Skeletal muscle tissue (tissue), 3 donors: ENCODE measurements at regions not wholly inside any gene's neighbourhood (a gene's known extent, or its start where the extent isn't known, plus 50 kb on each side); places are given as distances from the start of the nearest gene placed in this dataset.
"Not testable (repeated sequence)": the region's sequence is repeated elsewhere in the genome, so short reads cannot be mapped to it uniquely, and the experiment has no call there.

Experiments
- H3K27ac ChIP-seq: one replicate; pipeline ENCODE4 v1.7.0; 2013; ENCODE audit warnings: mild to moderate bottlenecking, low read depth, low read length, inconsistent platforms
- H3K27me3 ChIP-seq, 3 donors: one replicate each; pipeline ENCODE4 v1.7.0; 2013; ENCODE audit warnings: low read length in 3 of 3; ENCODE audit not compliant: control insufficient read depth in 3 of 3, insufficient read depth in 3 of 3
- H3K36me3 ChIP-seq, 3 donors: one replicate each; pipeline ENCODE4 v1.7.0; 2013; ENCODE audit warnings: low read length in 3 of 3; ENCODE audit not compliant: control insufficient read depth in 3 of 3, insufficient read depth in 3 of 3
- H3K4me1 ChIP-seq, 3 donors: one replicate each; pipeline ENCODE4 v1.7.0; 2013; ENCODE audit warnings: low read length in 3 of 3, mild to moderate bottlenecking in 3 of 3; ENCODE audit not compliant: control insufficient read depth in 3 of 3, insufficient read depth in 3 of 3
- H3K4me3 ChIP-seq, 3 donors: one replicate each; pipeline ENCODE4 v1.7.0; 2013; ENCODE audit warnings: low read length in 3 of 3
- H3K9ac ChIP-seq, 3 donors: one replicate each; pipeline ENCODE4 v1.7.0; 2013; ENCODE audit warnings: low read length in 3 of 3, mild to moderate bottlenecking in 3 of 3, moderate library complexity in 2 of 3, low read depth in 1 of 3
- H3K9me3 ChIP-seq, 3 donors: one replicate each; pipeline ENCODE4 v1.7.0; 2013; ENCODE audit warnings: low read length in 3 of 3; ENCODE audit not compliant: control insufficient read depth in 3 of 3
- donor health status: Osteomylitis.

- no peaks in the 10 kb centered on the region for H3K36me3 ChIP-seq
- H3K9me3 ChIP-seq = no peaks in the 10 kb centered on the region
- H3K27ac ChIP-seq = no peak overlapping the region
Observed at GRCh38 chr3:4158329-4158728, 144.8 kb upstream of the SETMAR start.

GRCh38 chr3:4162096-4162495, 141.1 kb upstream of the SETMAR start:
- H3K27me3 ChIP-seq = no peaks in the 10 kb centered on the region
- H3K36me3 ChIP-seq = no peaks in the 10 kb centered on the region
- H3K4me3 ChIP-seq = no peak overlapping the region
- H3K9me3 ChIP-seq = no peaks in the 10 kb centered on the region
- no peak overlapping the region for H3K9ac ChIP-seq
- H3K27ac ChIP-seq = no peak overlapping the region
- no peaks in the 10 kb centered on the region for H3K4me1 ChIP-seq

More at GRCh38 chr3:4158329-4158728, 144.8 kb upstream of the SETMAR start:
- H3K27me3 ChIP-seq = no peaks in the 10 kb centered on the region
- no peak overlapping the region for H3K9ac ChIP-seq
- no peaks in the 10 kb centered on the region for H3K4me1 ChIP-seq
- H3K4me3 ChIP-seq = no peak overlapping the region

DNA sequence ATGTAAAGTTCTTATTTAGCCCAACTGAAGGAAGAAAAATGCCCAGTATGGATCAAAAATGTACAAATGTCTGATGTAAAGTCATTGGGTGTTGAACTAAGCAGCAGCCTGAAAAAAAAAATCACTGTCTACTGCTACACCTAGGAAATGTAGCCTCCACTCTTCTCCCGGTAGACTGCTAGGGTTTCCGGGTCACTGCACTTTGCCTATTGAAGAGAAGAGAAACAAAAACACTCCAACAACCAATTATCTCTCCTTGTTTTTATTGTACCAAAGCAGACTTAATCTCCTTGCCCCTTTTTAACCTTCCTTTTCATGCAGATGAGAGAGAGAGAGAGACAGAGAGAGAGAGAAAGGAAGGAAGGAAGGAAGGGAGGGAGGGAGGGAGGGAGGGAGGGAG, 140.2 kb upstream of the SETMAR start:
- no peak overlapping the region for H3K27ac ChIP-seq
- H3K27me3 ChIP-seq = no peaks in the 10 kb centered on the region
- H3K9ac ChIP-seq = no peak overlapping the region
- no peak overlapping the region for H3K4me3 ChIP-seq
- no peaks in the 10 kb centered on the region for H3K36me3 ChIP-seq
- no peaks in the 10 kb centered on the region for H3K4me1 ChIP-seq
- H3K9me3 ChIP-seq = no peaks in the 10 kb centered on the region

GRCh38 chr3:4166540-4166939, 136.6 kb upstream of the SETMAR start:
- H3K27ac ChIP-seq = no peak overlapping the region
- H3K9ac ChIP-seq = no peak overlapping the region
- H3K9me3 ChIP-seq = no peaks in the 10 kb centered on the region
- H3K27me3 ChIP-seq = no peaks in the 10 kb centered on the region
- H3K36me3 ChIP-seq = no peaks in the 10 kb centered on the region
- no peak overlapping the region for H3K4me3 ChIP-seq
- no peaks in the 10 kb centered on the region for H3K4me1 ChIP-seq

DNA sequence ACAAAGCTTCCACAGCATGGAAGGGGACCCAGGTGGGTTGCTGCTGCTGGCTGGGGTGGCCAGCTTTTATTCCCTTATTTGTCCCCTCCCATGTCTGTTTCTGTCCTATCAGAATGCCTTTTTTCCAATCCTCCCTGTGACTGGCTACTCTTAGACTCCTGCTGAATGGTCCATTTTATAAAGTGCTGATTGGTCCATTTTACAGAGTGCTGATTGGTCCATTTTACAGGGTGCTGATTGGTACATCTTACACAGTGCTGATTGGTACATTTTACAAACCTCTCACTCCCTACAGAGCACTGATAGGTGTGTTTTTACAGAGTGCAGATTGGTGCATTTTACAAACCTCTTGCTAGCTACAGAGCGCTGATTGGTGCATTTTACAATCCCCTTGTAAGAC, 135.9 kb upstream of the SETMAR start:
- H3K4me1 ChIP-seq, H3K27me3 ChIP-seq, H3K36me3 ChIP-seq, H3K9ac ChIP-seq, H3K4me3 ChIP-seq, H3K9me3 ChIP-seq, H3K27ac ChIP-seq: not testable (repeated sequence)

GRCh38 chr3:4174791-4175190, 128.4 kb upstream of the SETMAR start:
- Histone ChIP-seq H3K9ac (no peak overlapping the region), H3K4me1 (no peaks in the 10 kb centered on the region), H3K27ac (no peak overlapping the region), H3K4me3 (no peak overlapping the region), H3K9me3 (no peaks in the 10 kb centered on the region), H3K27me3 (no peaks in the 10 kb centered on the region), H3K36me3 (no peaks in the 10 kb centered on the region)

DNA sequence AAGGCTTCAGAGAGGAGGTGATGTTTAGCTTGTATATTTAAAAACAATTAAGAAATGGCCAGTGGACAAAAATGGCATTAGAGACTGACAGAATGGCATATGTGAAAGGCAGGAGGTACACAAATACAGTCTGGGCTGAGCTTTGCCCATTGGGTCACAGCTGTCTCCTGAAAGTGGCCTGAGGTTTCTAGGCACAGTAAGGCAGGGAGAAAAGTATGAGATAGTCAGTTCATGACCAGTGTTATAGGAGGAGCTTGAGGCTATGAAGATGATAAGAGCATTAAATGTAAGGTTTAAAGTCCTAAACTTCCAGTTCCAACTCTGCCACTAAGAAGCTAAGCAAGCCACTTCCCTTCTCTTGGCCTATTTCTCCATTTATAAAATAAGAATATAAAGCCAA, 111.2 kb upstream of the SETMAR start:
- Histone ChIP-seq H3K4me1 (no peaks in the 10 kb centered on the region), H3K9ac (no peak overlapping the region), H3K27me3 (no peaks in the 10 kb centered on the region), H3K36me3 (no peaks in the 10 kb centered on the region), H3K4me3 (no peak overlapping the region), H3K9me3 (no peaks in the 10 kb centered on the region), H3K27ac (no peak overlapping the region)

DNA sequence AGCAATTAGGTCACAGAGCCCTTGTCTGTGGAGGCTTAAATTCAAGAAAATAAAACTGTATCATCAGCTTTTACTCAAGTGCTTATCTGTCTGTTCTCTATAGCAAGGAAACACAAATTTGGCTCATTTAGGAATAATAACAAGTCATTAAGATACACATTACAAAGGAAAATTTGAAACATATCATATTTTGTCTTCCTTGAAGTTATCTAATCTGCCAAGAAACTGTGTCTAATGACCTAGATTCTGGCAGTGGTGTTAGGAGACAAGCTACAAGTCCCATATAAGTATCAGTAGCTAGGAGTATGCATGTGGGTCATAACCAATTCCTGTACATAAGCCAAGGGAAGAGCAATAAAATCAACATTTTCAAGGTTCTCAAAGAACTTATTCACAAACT, 108.2 kb upstream of the SETMAR start:
- Histone ChIP-seq H3K9ac (no peak overlapping the region), H3K4me3 (no peak overlapping the region), H3K36me3 (no peaks in the 10 kb centered on the region), H3K9me3 (no peaks in the 10 kb centered on the region), H3K27ac (no peak overlapping the region), H3K4me1 (no peaks in the 10 kb centered on the region), H3K27me3 (no peaks in the 10 kb centered on the region)

DNA sequence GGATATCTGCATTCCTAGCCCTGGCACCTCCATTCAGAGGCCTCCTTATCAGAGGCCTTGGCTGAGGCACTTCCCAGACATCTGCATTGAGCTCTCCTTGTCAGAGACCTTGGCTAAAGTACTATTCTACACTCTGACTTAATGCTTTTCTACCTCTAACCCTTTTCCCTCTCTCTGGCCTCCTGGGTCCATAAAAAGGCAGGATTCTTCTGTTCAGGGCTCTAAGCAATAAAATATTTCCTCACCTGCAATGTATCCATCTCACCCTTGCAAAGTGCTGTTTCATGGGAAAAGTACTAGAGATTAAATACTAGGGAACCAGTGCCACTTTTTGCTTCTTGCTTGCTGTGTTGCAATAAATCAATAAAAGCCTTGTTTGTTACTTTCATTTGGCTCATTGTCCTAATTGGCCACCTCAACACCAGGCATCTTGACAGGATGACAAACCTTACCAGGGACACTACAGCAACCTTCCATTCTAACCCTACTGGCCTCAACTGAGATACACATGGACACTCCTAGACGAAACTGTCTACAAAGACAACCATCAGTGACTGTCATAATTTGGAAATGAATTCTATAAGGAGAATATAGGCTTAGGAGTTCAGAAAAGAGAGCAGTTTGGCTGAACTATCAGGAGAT, 106.5 kb upstream of the SETMAR start:
- Histone ChIP-seq H3K27ac (no peak overlapping the region), H3K36me3 (no peaks in the 10 kb centered on the region), H3K27me3 (no peaks in the 10 kb centered on the region), H3K9me3 (no peaks in the 10 kb centered on the region), H3K9ac (no peak overlapping the region), H3K4me1 (no peaks in the 10 kb centered on the region), H3K4me3 (no peak overlapping the region)

- Histone ChIP-seq H3K27me3 (no peaks in the 10 kb centered on the region), H3K4me1 (no peaks in the 10 kb centered on the region), H3K36me3 (no peaks in the 10 kb centered on the region), H3K27ac (no peak overlapping the region), H3K9ac (no peak overlapping the region), H3K9me3 (no peaks in the 10 kb centered on the region), H3K4me3 (no peak overlapping the region)
Observed at GRCh38 chr3:4197670-4198069, 105.5 kb upstream of the SETMAR start.

DNA sequence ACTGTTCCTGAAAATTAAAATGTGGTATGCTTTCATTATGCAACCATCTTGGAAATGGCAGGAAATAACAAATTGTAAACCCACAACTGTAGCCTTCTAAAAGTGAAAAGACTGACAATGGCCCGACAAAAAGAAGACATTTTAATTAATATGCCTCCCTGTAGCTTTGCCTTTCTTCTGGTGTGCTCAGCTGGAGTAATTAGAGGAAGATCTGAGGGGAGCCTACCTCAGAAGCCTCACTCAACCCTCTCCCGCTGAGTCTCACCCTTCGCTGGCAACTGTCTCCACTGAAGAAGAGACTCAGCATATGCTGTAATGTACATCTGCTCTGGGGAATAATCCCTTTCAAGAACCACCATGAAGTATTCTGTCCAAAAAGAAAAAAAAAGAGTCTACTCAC, 104.7 kb upstream of the SETMAR start:
- Histone ChIP-seq H3K36me3 (no peaks in the 10 kb centered on the region), H3K9me3 (no peaks in the 10 kb centered on the region), H3K27ac (no peak overlapping the region), H3K4me1 (no peaks in the 10 kb centered on the region), H3K4me3 (no peak overlapping the region), H3K9ac (no peak overlapping the region), H3K27me3 (no peaks in the 10 kb centered on the region)
